ENCODE measurements at regions not wholly inside any gene's neighbourhood (a gene's known extent, or its start where the extent isn't known, plus 50 kb on each side); places are given as distances from the start of the nearest gene placed in this dataset.

DNA sequence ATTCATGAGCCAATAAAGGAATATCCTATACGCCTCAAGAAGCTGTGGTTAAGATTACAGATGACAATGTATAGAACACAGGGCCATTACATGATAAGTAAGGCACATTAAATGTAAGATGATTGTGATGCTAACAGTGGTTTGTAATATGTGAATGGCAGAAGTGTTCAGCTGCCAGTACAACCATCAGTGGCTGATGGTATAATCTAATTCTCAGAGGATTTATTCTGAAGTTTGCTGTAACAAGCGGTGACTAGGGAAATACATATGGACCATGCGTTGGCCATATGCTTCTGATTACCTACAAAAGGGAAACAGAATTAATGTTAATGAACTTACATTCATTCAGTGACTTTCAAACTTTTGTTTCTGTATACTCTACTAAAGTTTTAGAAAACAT, 750.8 kb upstream of the KLHL29 start:
- no peak for TF ChIP-seq CTCF (IDR thresholded peaks at IDR 0.05; ENCODE audit: extremely low read depth, missing control alignments)
- no peak for DNase-seq (ENCODE audit: low spot score)

GRCh38 chr2:22656426-22656825, 728.6 kb upstream of the KLHL29 start:
- no peak for TF ChIP-seq CTCF (IDR thresholded peaks at IDR 0.05; ENCODE audit: extremely low read depth, missing control alignments)
- DNase-seq (ENCODE audit: low spot score), result no peak

GRCh38 chr2:22673529-22673928, 711.5 kb upstream of the KLHL29 start:
- no peak for DNase-seq (ENCODE audit: low spot score)
- no peak for TF ChIP-seq CTCF (IDR thresholded peaks at IDR 0.05; ENCODE audit: extremely low read depth, missing control alignments)

- TF ChIP-seq CTCF (IDR thresholded peaks at IDR 0.05; ENCODE audit: extremely low read depth, missing control alignments), result no peak
- no peak for DNase-seq (ENCODE audit: low spot score)
These were observed 701.1 kb upstream of the KLHL29 start for GRCh38 chr2:22683914-22684313.

GRCh38 chr2:22690096-22690495, 694.9 kb upstream of the KLHL29 start:
- TF ChIP-seq CTCF (IDR thresholded peaks at IDR 0.05; ENCODE audit: extremely low read depth, missing control alignments), result no peak
- no peak for DNase-seq (ENCODE audit: low spot score)

- DNase-seq (ENCODE audit: low spot score), result no peak
- TF ChIP-seq CTCF (IDR thresholded peaks at IDR 0.05; ENCODE audit: extremely low read depth, missing control alignments), result no peak
These were observed 693.3 kb upstream of the KLHL29 start for GRCh38 chr2:22691666-22692065.

GRCh38 chr2:22692746-22693145, 692.2 kb upstream of the KLHL29 start:
- DNase-seq (ENCODE audit: low spot score), result no peak
- TF ChIP-seq CTCF (IDR thresholded peaks at IDR 0.05; ENCODE audit: extremely low read depth, missing control alignments), result no peak

Measured in GM20000 (cell line).